ENCODE measurements at regions not wholly inside any gene's neighbourhood (a gene's known extent, or its start where the extent isn't known, plus 50 kb on each side); places are given as distances from the start of the nearest gene placed in this dataset.

- TF ChIP-seq CTCF (IDR thresholded peaks at IDR 0.05) (no peak), USF2 (IDR thresholded peaks at IDR 0.05; ENCODE audit: borderline replicate concordance, low read depth, low read length) (no peak), YY1 (IDR thresholded peaks at IDR 0.05; ENCODE audit: low read depth) (no peak), REST (IDR thresholded peaks at IDR 0.05; ENCODE audit: low read depth, low read length) (no peak), RFX5 (IDR thresholded peaks at IDR 0.05; ENCODE audit: low read length) (no peak), PBX3 (IDR thresholded peaks at IDR 0.05) (no peak), JUND (IDR thresholded peaks at IDR 0.05) (no peak), RXRA (IDR thresholded peaks at IDR 0.05; ENCODE audit: borderline replicate concordance, low read depth) (no peak), SMC3 (IDR thresholded peaks at IDR 0.05; ENCODE audit: low read depth, low read length) (no peak), FOXM1 (IDR thresholded peaks at IDR 0.05; ENCODE audit: low read depth) (no peak)
Observed at GRCh38 chr21:41597811-41598231, 89.9 kb upstream of the TMPRSS2 start.

Data from SK-N-SH (cell line).